SU-DHL-6 (cell line): ENCODE measurements at regions not wholly inside any gene's neighbourhood (a gene's known extent, or its start where the extent isn't known, plus 50 kb on each side); places are given as distances from the start of the nearest gene placed in this dataset.

Experiments used
- EZH2phosphoT487 ChIP-seq: fragments of 200-600 bp; sonication (generic), shearing (Covaris generic); conservative IDR thresholded peaks from 2 replicates; pipeline ENCODE4 v1.6.1; 2018; ENCODE audit warnings: mild to moderate bottlenecking, antibody characterized with exemption, low read length, moderate library complexity, mixed read lengths
- TF ChIP-seq, protein P1 (sequence below): fragments of 200-600 bp; sonication (generic); IDR thresholded peaks from one replicate; pipeline ENCODE4 v1.5.1; 2017; ENCODE audit warnings: antibody characterized with exemption, mild to moderate bottlenecking, low read length, moderate library complexity; ENCODE audit not compliant: insufficient read depth, poor library complexity, severe bottlenecking

- TF ChIP-seq, protein P1, sequence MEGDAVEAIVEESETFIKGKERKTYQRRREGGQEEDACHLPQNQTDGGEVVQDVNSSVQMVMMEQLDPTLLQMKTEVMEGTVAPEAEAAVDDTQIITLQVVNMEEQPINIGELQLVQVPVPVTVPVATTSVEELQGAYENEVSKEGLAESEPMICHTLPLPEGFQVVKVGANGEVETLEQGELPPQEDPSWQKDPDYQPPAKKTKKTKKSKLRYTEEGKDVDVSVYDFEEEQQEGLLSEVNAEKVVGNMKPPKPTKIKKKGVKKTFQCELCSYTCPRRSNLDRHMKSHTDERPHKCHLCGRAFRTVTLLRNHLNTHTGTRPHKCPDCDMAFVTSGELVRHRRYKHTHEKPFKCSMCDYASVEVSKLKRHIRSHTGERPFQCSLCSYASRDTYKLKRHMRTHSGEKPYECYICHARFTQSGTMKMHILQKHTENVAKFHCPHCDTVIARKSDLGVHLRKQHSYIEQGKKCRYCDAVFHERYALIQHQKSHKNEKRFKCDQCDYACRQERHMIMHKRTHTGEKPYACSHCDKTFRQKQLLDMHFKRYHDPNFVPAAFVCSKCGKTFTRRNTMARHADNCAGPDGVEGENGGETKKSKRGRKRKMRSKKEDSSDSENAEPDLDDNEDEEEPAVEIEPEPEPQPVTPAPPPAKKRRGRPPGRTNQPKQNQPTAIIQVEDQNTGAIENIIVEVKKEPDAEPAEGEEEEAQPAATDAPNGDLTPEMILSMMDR = no peak
- no peak for TF ChIP-seq EZH2phosphoT487
Measured at GRCh38 chr2:224261326-224261725, 140.6 kb downstream of the FAM124B start.
